GM19035 (cell line): ENCODE measurements at regions not wholly inside any gene's neighbourhood (a gene's known extent, or its start where the extent isn't known, plus 50 kb on each side); places are given as distances from the start of the nearest gene placed in this dataset.
"Not testable (repeated sequence)": the region's sequence is repeated elsewhere in the genome, so short reads cannot be mapped to it uniquely, and the experiment has no call there.

Experiments
- ATAC-seq: cut with Tn5 transposase; IDR thresholded peaks from one replicate; pipeline ENCODE4 v1.9.1; 2021; ENCODE audit not compliant: unreplicated experiment

DNA sequence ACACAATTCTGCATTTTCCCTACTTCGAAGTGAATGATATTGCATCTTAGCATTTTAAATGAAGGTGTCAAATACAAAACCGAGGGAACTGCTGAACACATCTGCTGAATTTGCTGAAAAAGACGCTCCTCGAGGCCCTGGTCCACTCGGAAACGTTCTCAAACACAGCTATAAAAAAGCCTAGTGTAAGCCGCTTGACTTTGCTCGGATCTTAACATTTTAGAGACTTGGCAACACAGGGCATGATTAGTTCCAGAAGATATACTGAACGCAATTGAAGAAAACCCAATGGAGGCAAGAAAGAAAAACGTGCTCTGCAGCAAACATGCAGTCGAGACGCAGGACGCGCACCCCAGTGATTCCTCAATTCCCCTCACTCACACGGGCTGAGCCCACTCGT is 506.4 kb upstream of the AMELY start:
- no peak for ATAC-seq

DNA sequence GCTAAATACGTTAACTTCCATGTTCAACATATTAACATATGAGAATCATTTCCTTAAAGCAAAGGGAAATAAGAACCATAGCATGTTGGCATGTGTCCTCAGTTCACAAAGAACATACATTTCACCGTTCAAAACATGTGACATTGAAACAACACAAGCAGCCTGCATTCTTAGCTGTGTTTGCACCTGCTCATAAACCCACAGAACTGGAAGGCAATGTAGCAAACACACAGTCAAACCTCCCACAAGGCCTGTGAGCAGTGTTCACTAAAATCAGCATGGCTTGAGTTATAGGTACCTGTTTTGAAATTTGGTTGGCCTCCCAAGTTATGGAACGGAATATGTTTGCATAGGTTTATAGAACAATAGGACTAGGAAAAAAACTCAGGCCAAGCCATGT is 504.9 kb upstream of the AMELY start:
- ATAC-seq, result no peak

DNA sequence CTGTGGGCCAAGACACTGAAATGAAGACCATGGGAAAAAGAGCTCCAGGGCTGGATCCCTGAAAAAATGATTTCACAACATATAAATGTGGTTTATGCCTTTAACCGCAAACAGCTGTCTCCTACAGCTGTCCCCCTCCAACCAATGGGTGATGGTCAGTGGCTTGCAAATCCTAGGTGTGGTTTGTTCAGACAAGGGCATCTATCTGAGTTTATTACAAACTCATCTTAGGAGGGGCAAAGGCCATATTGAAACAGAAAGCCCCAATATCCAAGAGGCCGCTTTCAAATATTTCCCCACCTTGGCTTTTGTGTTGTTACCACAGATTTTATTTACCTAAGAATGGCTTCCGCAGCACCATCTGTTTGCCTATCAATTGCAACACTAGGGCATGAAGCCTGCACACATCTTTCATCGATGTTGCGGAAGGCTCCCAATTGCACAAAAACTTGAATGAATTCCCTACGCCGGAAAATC is 503.6 kb upstream of the AMELY start:
- ATAC-seq, result no peak

DNA sequence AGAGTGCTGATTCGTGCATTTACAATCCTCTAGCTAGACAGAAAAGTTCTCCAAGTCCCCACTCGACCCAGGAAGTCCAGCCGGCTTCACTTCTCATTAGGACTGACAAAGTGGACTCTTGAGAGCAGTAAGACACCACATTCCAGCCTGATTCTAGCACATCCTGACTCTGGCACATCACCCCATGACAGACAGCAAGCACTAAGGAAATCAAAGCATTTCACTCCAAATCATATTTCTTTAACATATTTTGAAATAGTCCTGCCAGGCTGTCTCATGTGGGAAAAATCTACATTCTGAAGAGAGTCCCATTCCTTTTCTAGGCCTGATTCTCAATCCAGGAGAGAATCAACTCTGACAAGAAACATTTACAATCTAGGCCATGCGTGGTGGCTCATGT is 478.5 kb upstream of the AMELY start:
- ATAC-seq, result no peak

DNA sequence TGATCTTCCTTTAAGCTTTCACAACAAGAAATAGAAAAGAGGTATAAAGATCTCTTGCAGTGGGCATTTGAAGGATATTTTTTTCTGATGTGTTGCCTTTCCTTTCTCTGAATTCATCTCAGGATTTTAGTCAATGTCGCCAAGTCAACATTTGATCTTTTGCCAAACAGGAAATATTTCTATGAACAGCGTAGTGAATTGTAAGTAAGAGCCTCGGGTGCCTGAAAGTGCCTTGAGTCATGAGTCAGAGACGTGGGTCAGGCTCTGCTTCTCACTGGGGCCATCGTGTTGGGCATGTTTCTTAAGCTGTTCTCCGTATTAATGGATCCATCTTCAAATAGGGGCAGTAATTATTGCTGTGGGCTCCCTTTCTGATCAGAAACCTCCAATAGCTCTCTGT is 471.4 kb upstream of the AMELY start:
- ATAC-seq, result no peak

DNA sequence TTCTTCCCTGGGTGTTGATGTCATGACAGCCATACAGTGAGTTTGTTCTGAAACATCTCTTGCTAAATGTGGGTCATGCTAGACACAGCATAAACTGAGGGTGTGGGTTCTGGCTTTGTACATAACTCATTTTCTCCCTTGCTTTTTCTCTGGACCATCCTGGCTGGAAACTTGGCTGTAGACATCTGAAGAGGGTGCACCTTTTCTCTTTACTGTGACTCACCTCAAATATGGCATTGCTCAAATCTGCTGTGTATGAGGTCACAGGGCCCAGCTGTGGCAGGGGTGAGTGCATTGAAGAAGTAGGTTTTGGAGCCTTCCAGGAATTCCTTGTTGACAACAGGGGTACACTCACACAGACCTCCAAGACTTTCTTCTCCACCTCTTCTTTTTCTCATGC is 465.5 kb upstream of the AMELY start:
- ATAC-seq, result no peak

DNA sequence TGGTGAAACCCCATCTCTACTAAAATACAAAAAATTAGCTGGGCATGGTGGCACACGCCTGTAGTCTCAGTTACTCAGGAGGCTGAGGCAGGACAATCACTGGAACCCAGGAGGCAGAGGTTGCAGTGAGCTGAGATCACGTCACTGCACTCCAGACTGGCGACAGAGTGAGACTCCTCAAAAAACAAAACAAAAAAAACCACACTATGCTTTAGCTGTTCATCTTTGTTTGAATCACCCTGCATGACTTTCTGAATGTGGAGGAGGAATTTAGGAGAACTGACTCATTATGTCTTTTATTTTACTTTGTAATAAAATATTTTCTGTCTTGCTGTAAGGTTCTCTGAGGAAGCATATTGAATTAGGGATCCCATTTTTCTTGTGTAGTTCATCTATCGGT is 462.9 kb upstream of the AMELY start:
- not testable (repeated sequence) for ATAC-seq

DNA sequence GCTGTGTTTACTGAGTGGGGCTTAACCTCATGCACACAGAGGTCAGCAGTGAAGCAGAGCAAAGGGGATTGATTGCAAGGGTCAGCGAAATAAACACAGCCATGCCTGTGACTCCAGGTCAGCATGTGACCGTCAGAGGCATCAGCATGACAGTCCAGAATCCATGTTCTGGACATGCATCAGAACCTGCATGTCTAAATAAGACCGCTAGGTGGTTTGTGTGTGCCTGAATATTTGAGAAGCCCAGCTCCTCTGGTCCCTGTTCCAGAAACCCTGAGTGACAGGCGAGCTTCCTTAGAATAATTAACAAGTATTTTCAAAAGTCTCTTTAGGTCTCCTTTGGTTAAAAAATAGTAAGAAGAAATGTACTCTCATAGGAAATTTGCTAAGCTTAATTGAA is 460.4 kb upstream of the AMELY start:
- ATAC-seq, result not testable (repeated sequence)

DNA sequence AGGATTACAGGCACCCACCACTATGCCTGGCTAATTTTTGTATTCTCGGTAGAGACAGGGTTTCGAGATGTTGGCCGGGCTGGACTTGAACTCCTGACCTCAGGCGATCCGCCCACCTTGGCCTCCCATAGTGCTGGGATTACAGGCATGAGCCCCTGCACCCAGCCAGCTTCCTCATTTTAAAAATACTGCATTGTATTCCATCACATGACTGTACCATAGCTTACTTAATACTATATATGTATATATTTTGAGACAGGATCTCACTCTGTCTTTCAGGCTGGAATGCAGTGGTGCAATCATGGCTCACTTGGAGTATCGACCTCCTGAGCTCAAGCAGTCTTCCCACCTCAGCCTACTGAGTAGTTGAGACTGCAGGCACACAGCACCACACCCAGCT is 459.5 kb upstream of the AMELY start:
- ATAC-seq, result not testable (repeated sequence)

DNA sequence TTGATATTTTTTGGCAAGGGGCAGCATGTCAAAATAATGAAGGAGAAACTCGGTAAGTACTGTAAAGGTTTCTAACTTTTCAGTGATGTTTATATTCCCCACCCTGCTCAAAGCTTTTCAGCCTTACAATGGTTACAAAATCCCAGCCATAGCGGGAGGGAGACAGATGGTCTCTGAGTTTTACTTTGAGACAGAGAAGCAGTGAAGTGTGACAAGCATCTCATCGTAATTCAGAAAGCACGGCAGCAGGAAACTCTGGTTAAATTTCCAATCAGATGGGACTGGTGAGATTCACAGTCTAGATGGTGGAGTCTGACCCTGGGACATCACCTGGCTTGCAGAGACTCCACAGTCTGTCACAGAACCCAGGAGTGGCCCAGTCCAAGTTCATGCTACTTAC is 448.0 kb upstream of the AMELY start:
- ATAC-seq, result no peak

DNA sequence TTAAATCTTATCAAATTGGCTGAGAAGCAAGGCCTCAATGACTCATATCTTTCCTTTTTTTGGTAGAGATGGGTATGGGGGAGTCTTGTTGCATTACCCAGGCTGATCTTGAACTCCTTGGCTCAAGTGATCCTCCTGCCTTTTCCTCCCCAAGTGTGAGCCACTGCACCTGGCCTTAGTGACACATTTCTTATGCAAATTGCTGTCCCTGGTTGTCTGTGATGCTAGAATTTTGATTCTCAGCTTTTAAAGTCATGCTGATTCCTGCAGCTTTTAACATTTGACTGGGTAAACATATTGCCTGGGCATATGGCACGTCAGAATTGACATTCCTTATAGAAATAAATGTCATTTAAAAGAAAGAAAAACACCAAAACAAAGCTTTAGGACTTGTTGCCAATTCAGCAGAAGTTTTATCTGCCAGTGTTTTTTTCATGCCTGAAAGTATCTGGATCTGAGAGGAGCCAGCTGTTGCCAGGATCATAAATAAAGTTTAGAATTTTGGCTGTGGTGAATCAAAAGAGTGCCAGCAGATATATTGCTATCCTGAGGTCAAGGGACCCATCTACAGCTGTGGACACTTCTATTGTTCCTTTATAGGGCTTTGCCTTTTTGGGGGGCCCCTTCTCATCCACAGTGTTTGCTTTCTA is 446.7 kb upstream of the AMELY start:
- no peak for ATAC-seq

DNA sequence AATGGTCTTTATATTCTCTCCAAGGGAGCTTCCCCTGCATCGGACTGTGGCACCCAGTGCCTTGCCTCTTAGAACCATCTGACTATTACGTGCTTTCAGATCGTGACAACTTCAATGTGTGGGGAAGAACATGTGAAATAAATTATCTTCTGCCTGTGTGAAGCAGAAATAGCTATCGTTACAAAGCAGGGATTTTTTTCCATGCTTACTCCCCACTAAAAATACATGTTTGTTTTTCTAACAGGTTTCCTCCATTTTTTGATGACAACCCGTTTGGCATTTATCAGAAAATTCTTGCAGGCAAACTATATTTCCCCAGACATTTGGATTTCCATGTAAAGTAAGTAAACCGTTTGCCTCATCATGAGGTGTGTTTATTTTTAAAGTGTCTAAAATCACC is 444.3 kb upstream of the AMELY start:
- ATAC-seq, result not testable (repeated sequence)

DNA sequence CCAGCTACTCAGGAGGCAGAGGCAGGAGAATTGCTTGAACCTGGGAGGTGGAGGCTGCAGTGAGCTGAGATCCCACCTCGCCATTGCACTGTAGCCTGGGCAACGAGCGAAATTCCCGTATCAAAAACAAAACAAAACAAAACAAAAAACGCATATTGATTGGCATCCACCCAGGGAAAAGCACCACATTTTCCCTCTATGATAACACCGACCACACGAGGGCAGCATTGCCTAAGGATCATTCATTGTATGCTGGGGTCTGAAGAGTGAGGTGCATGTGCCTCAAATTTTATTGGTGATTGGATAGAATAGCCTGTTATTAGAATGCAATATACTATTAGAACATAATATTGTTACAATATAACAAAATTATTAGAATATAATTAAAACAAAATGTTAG is 433.1 kb upstream of the AMELY start:
- ATAC-seq, result no peak

DNA sequence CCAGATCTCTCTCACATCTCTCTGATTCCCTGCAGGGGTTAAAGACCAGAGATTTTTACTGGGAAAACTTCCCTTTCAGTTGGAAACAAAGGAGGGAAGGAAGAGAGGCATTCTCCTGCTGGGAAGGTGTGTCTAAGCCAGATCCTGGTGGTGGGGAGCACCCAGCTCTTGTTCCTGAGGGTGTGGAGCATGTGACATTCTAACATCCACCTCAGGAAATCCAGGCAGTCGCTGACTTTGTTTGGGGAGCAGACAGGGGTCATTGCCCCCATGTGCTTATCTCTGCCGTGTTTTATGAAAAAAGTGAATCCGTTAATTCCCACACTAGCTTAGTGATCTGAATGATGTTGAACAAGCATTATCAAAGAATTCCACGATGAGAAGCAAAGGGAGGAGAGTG is 431.7 kb upstream of the AMELY start:
- no peak for ATAC-seq

DNA sequence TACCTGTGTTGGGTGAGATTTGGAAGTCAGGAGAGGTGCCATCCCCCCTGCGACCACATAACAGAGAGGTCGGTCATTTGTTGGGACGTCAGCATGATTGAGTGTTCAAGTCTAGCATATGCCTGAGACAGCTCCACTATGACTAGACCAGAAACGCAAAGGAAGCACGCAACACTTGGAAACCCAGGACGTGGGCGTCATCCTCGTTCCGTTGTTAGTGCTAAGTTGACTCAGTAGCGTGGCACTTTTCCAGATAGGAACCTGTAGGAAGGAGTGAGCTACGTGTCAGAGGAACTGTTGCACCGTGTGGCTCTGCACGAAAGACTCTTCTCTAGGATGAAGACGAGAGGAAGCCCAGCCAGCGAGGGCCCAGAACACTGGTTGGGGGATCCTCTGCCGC is 431.2 kb upstream of the AMELY start:
- ATAC-seq, result not testable (repeated sequence)

DNA sequence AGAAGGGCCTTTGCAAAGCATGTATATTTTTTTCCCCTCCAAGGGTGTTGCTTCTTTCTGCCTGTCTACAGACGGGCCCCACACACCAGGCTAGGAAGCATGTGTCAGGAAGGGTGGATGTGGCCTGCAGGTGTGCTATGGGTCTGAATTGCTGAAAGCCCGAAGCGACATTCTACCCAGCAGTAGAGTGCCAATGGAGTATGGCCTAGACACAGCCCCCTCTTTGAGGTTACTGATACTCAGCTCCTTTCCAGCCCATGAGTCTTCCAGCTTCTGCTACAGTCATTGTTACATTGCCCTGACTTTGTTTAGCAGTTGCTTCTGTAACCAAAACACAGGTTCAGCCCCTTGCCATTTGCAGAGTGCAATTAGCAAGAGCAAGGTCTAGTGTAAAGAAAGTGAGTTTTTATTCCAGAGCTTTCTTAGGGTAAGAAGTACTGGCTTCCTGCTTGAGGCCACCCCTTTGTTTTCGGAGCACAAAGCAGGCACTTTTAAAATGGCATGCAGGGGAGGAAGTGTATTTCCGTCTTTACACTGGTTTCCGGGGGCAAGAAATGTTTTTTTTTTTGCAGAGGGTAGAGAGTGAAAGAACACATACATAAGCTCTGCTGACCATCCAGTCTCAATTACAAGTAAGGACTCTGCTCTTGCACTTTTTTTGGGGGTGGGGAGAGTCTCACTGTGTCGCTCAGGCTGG is 428.0 kb upstream of the AMELY start:
- ATAC-seq, result no peak

DNA sequence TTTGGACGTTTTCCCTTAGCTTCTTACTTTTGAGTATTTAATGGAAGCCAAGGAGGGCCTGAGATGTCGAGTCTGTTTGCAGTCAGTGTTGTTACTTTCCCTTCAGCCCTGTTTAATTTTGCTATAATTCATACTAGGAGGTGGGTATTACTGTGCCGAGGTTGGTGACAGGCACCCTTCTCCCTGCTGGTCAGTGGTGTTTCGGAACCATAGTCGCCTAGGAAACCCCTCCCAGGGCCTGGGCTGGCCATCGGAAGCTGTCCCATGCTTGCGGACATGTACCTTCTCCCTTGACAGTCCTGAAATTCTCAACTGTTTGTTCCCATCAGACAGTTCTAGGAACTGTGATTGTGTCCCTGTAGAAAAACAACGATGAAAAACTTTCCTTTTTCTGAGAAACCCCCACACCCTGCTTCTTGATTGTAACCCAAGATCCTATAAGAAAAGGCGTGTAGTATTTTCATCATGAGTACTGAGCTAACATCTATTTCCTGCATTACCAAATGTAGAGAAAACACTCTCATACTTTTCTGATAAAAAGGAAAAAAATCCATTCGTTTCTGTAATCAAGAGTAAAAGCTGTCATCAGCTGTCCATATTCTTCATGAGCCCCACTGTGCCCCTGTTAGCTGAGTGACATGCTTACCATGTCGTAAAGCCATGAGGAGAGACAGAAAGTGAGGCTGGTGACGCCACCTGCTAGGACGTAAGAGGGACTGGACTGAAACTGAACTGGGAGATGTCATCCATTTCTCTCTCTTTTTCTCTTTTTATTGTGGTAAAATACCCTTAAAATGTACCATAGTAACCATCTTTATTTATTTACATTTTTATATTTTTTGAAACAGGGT is 424.7 kb upstream of the AMELY start:
- no peak for ATAC-seq

DNA sequence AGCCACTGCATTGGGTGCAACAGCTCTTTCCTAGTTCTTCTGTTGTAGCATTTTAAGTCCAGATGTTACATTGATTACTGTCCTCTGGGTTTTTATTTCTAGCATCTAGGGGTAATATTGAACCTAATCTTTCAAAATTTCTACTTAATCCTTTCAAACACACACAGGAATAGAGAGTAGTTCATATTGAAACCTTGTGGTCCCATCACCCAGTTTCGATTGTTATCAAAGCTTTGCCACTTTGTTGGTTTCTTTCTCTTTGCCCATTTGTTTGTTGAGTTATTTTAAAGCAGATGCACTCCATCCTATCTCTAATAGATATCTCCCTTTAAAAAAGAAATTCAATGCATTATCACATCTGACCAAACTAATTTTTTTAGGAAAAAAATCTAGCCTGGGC is 422.9 kb upstream of the AMELY start:
- ATAC-seq, result no peak

DNA sequence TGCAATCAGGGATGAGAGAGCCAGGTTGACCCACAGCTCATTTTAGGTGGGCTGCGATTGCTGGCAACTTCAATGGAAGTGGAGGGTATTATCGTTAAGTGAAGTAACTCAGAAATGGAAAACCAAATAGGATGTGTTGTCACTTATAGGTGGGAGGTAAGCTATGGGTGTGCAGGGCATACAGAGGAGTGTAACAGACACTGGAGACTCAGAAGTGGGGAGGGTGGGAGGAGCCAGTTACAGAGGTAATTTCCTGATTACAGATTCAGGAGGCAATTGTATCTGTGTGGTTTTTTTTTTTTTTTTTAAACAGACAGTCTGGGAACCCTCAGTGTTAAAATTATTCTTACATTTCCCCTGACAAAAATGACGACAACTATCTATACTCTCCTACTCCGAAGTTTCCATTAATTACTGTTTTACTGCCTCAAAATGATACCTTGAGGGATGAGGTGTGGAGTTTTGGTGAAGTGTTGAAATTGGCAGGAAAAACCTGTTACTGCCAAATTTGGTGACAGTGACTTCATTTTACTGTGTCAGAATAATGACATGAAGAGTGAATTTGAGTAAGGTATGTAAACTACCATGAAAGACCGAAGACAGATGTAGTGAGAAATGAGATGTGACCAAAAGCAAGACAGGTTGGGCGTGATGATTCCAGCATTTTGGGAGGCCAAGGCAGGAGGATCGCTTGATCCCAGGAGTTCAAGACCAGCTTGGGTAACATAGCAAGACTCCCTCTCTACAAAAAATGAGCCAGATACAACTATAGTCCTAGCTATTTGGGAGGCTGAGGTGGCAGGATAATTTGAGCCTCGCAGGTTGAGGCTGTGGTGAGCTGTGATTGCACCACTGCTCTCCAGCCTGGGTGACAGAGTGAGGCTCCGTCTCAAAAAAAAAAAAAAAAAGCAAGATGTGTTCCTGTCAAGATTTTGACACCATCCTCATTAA is 415.0 kb upstream of the AMELY start:
- ATAC-seq, result no peak

DNA sequence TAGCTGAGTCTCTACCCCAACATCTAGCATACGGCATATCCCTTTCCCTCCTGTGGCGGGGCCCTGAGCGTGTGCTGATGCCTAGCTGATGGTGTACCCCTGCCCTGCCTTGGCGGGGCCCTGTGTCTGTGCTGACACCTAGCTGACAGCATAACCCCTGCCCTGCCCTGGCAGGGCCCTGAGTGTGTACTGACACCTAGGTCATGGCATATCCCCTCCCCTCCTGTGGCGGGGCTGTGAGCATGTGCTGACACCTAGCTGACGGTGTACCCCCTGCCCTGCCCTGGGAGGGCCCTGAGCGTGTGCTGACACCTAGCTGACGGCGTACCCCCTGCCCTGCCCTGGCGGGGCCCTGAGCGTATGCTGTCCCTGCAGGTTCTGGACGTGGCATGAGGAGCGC is 414.0 kb upstream of the AMELY start:
- ATAC-seq, result no peak

DNA sequence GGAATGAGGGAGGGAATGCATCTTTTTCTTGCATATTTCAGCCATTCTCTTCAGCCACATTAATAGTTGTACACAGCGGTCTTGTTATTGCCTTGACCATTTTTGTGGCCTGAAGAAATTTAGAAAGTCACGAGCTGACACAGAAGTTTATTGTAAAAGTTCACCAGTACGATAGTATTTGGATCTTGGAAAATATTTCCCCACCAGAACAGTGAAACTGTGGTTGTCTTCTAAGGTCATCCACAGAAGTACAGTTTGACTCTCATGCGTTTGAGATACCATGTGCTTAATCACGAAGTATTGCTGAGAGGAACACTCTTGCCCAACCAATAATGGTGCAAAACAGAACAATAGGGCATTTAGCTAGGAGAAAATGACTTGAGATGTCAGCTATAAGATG is 409.2 kb upstream of the AMELY start:
- ATAC-seq, result no peak
